Epithelial cell of esophagus (primary cell): ENCODE measurements at regions not wholly inside any gene's neighbourhood (a gene's known extent, or its start where the extent isn't known, plus 50 kb on each side); places are given as distances from the start of the nearest gene placed in this dataset.

ENCODE experiments used
- DNase-seq: peaks from one replicate; pipeline ENCODE4 v3.0.0; 2010; ENCODE audit warnings: low read depth
- H3K4me3 ChIP-seq: 2 replicates; pipeline ENCODE4 v1.5.1; 2011; ENCODE audit warnings: mild to moderate bottlenecking, low read length, control low read depth
- TF ChIP-seq, protein P1 (sequence below): IDR thresholded peaks from 2 replicates; pipeline ENCODE4 v1.5.1; 2011; ENCODE audit warnings: low read depth, mild to moderate bottlenecking, low read length, control low read depth, inconsistent platforms; ENCODE audit not compliant: insufficient read depth; ENCODE audit errors: missing control alignments

DNA sequence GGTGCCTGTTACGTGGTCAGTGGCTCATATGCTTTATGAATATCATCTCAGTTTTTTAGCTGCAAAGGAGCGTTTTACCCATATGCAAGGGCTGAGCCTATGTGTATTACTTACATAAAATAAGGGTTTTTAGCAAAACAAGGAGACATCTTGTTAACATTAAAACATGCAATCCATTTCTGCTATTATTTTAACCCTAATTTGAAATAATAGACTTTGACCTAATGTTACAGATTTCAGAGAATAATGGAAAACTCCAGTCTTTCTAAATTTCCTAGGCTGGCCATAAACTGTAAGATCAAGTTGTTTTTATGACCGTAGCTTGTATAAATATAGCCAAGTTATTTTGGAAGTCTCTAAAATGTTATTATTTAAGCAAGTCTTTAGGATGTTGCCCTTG lies 121.1 kb upstream of the SEMA6A start:
- TF ChIP-seq, protein P1, sequence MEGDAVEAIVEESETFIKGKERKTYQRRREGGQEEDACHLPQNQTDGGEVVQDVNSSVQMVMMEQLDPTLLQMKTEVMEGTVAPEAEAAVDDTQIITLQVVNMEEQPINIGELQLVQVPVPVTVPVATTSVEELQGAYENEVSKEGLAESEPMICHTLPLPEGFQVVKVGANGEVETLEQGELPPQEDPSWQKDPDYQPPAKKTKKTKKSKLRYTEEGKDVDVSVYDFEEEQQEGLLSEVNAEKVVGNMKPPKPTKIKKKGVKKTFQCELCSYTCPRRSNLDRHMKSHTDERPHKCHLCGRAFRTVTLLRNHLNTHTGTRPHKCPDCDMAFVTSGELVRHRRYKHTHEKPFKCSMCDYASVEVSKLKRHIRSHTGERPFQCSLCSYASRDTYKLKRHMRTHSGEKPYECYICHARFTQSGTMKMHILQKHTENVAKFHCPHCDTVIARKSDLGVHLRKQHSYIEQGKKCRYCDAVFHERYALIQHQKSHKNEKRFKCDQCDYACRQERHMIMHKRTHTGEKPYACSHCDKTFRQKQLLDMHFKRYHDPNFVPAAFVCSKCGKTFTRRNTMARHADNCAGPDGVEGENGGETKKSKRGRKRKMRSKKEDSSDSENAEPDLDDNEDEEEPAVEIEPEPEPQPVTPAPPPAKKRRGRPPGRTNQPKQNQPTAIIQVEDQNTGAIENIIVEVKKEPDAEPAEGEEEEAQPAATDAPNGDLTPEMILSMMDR: no peak
- DNase-seq: no peak
- H3K4me3 ChIP-seq: no peak overlapping the region

DNA sequence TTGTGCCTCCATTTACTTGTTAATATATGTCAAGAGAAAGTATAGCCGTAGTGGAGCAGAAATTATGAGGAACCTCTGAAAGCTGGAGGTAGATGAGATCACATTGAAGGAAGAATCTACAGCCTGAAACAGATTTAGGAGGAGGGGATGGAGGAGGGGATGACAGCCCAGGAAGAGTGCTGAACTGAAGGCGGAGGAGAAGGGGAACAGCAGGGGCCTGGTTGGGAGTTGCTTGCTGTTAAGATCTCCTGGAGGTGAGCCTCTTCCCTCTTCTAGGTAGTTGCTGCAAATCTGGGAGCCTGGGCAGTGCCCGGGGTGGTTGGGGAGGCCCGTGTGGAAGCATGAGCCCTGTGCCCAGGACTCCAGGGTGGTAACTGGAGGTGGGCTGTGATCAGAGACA lies 111.8 kb upstream of the SEMA6A start:
- no peak for DNase-seq
- TF ChIP-seq, protein P1: no peak
- no peak overlapping the region for H3K4me3 ChIP-seq

DNA sequence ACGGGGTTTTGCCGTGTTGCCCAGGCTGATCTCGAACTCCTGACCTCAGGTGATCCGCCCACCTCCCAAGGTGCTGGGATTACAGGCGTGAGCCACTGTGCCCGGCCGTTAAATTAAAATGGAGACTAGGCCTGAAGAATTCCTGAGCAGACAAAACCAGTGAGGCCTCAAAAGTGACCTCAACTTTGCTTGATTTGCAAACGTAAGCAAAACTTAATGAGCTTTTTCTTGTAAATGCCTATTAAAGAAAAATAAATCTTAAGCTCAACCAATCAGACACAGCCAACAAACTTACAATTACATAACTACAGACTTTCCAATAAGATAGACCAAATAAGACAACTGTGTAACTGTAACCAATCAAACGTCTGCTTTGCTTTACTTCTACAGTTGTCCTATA lies 111.3 kb upstream of the SEMA6A start:
- H3K4me3 ChIP-seq: no peak overlapping the region
- TF ChIP-seq, protein P1: no peak
- no peak for DNase-seq

- no peak overlapping the region for H3K4me3 ChIP-seq
- TF ChIP-seq, protein P1: no peak
Measured at GRCh38 chr5:116685069-116685468, 110.4 kb upstream of the SEMA6A start.

GRCh38 chr5:116681334-116682013 lies 106.9 kb upstream of the SEMA6A start:
- no peak overlapping the region for H3K4me3 ChIP-seq
- TF ChIP-seq, protein P1: no peak
- DNase-seq: no peak

More at GRCh38 chr5:116685069-116685468, 110.4 kb upstream of the SEMA6A start:
- DNase-seq: no peak

- no peak overlapping the region for H3K4me3 ChIP-seq
- TF ChIP-seq, protein P1: no peak
- DNase-seq: no peak
Measured at GRCh38 chr5:116675626-116675910, 100.9 kb upstream of the SEMA6A start.

- TF ChIP-seq, protein P1: no peak
- no peak for DNase-seq
- no peak overlapping the region for H3K4me3 ChIP-seq
Measured at GRCh38 chr5:116674881-116675625, 100.4 kb upstream of the SEMA6A start.
